Loucy (cell line): ENCODE measurements at regions not wholly inside any gene's neighbourhood (a gene's known extent, or its start where the extent isn't known, plus 50 kb on each side); places are given as distances from the start of the nearest gene placed in this dataset.

Experiments
- H2AFZ ChIP-seq: fragments of 200-600 bp; sonication (generic); 2 replicates; pipeline ENCODE4 v1.6.0; 2016; ENCODE audit warnings: antibody characterized with exemption, mild to moderate bottlenecking, low read length, moderate library complexity
- H3F3A ChIP-seq: fragments of 200-600 bp; 2 replicates; pipeline ENCODE4 v1.6.0; 2016; ENCODE audit warnings: antibody characterized with exemption, low read depth, mild to moderate bottlenecking
- H3K27me3 ChIP-seq: fragments of 200-600 bp; sonication (generic); 2 replicates; pipeline ENCODE4 v1.6.1; 2014; ENCODE audit warnings: low read length, mild to moderate bottlenecking; ENCODE audit not compliant: insufficient read depth, poor library complexity, severe bottlenecking
- H3K36me3 ChIP-seq: fragments of 200-600 bp; sonication (generic); 2 replicates; pipeline ENCODE4 v1.6.1; 2016; ENCODE audit warnings: low read length; ENCODE audit not compliant: insufficient read depth
- H3K4me1 ChIP-seq: fragments of 200-600 bp; sonication (generic); 2 replicates; pipeline ENCODE4 v1.5.1; 2014; ENCODE audit warnings: low read length, mild to moderate bottlenecking; ENCODE audit not compliant: insufficient read depth, poor library complexity, severe bottlenecking
- H3K4me2 ChIP-seq: fragments of 200-600 bp; sonication (generic); 2 replicates; pipeline ENCODE4 v1.6.0; 2014; ENCODE audit warnings: antibody characterized with exemption, low read length, low read depth, mild to moderate bottlenecking; ENCODE audit not compliant: poor library complexity, severe bottlenecking
- H3K4me3 ChIP-seq: fragments of 200-600 bp; sonication (generic); 2 replicates; pipeline ENCODE4 v1.5.1; 2014; ENCODE audit warnings: low read length, mild to moderate bottlenecking, mixed read lengths; ENCODE audit not compliant: poor library complexity, severe bottlenecking
- H3K79me2 ChIP-seq: fragments of 200-600 bp; sonication (generic); 2 replicates; pipeline ENCODE4 v1.6.1; 2014; ENCODE audit warnings: low read length; ENCODE audit not compliant: insufficient read depth
- H3K9ac ChIP-seq: fragments of 200-600 bp; sonication (generic); 2 replicates; pipeline ENCODE4 v1.6.0; 2014; ENCODE audit warnings: mild to moderate bottlenecking, low read depth, low read length, moderate library complexity; ENCODE audit not compliant: poor library complexity, severe bottlenecking
- H3K9me2 ChIP-seq: fragments of 200-600 bp; sonication (generic); replicated peaks from 2 replicates; pipeline ENCODE4 v1.6.1; 2016; ENCODE audit warnings: low read depth, low read length, mixed read lengths
- H3K9me3 ChIP-seq: fragments of 200-600 bp; sonication (generic); 2 replicates; pipeline ENCODE4 v1.6.1; 2014; ENCODE audit warnings: mild to moderate bottlenecking, antibody characterized with exemption, low read length, low read depth; ENCODE audit not compliant: insufficient read depth
- H4K20me1 ChIP-seq: fragments of 200-600 bp; sonication (generic); 2 replicates; pipeline ENCODE4 v1.6.0; 2014; ENCODE audit warnings: antibody characterized with exemption, low read length, mild to moderate bottlenecking; ENCODE audit not compliant: insufficient read depth, poor library complexity, severe bottlenecking
- EZH2phosphoT487 ChIP-seq: fragments of 200-600 bp; IDR thresholded peaks from 2 replicates; pipeline ENCODE4 v1.6.1; 2018; ENCODE audit warnings: antibody characterized with exemption, mild to moderate bottlenecking, moderate library complexity, borderline replicate concordance
- TF ChIP-seq, protein P1 (sequence below): fragments of 200-600 bp; sonication (generic); conservative IDR thresholded peaks from 2 replicates; pipeline ENCODE4 v1.5.1; 2014; ENCODE audit warnings: mild to moderate bottlenecking, antibody characterized with exemption, low read length

DNA sequence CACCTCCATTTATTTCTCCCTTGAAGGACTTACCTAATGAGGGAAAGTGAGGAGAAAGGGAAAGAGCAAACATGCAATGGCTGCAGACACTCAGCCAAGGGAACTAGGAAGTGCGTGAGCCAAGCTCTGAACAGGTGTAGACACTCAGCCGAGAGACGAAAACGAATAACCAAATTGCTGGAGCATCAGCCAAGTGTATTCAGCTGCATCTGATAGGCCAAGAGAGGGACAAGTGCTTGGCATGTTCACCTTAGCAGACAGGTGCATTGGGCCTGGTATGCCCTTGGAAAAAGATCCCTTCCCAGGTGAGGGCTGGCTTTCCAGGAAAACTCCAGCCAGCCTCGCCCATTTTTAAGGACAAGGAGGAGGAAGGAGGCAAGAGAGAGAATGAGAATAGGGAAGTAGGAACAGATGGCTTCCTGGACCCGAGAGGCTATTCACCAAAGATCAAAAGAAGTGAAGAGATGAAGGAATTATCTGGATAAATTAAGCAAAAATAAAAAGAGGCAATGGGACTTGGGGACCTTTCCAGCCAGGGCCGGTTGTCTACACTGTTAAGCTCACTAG is 184.7 kb downstream of the TOMM20 start:
- TF ChIP-seq, protein P1, sequence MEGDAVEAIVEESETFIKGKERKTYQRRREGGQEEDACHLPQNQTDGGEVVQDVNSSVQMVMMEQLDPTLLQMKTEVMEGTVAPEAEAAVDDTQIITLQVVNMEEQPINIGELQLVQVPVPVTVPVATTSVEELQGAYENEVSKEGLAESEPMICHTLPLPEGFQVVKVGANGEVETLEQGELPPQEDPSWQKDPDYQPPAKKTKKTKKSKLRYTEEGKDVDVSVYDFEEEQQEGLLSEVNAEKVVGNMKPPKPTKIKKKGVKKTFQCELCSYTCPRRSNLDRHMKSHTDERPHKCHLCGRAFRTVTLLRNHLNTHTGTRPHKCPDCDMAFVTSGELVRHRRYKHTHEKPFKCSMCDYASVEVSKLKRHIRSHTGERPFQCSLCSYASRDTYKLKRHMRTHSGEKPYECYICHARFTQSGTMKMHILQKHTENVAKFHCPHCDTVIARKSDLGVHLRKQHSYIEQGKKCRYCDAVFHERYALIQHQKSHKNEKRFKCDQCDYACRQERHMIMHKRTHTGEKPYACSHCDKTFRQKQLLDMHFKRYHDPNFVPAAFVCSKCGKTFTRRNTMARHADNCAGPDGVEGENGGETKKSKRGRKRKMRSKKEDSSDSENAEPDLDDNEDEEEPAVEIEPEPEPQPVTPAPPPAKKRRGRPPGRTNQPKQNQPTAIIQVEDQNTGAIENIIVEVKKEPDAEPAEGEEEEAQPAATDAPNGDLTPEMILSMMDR = no peak
- TF ChIP-seq EZH2phosphoT487 = no peak
- Histone ChIP-seq H3F3A (no peaks in the 10 kb centered on the region), H3K79me2 (no peaks in the 10 kb centered on the region), H3K4me2 (no peak overlapping the region), H3K9me3 (no peaks in the 10 kb centered on the region), H3K9ac (no peak overlapping the region), H3K4me3 (no peak overlapping the region), H3K4me1 (no peaks in the 10 kb centered on the region), H3K9me2 (no peaks in the 10 kb centered on the region), H4K20me1 (no peaks in the 10 kb centered on the region), H3K27me3 (no peaks in the 10 kb centered on the region), H3K36me3 (no peaks in the 10 kb centered on the region), H2AFZ (peak overlapping the region; percentile 55; the same call in 1 of the 2 replicates)

DNA sequence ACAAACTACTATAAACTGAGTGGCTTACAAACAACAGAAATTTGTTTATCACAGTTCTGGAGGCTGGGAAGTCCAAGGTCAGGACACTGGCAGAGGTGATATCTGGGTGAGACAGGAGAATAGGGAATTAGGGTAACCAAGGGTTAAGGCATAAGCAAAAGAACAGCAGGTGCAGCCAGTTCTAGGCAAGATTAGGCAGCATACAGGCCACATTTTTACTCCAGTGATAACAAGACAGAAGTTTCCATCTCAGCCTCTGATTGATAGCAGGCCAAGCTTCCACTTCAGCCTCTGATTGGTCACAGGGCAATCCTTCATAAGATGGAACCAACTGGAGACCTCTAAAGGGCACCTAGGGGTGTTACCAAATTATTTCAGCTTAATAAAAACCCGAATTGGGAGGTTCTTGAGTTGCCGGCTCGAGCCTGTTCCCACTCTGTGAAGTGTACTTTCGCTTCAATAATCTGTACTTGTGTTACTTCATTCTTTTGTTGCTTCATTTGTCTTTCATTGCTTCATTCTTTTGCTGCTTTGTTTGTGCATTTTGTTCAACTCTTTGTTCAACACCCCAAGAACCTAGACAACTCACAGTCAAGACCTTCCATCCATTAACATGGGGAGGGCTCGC is 185.6 kb downstream of the TOMM20 start:
- Histone ChIP-seq H3K4me2 (no peak overlapping the region), H3K79me2 (no peaks in the 10 kb centered on the region), H3K36me3 (no peaks in the 10 kb centered on the region), H3K4me3 (no peak overlapping the region), H3F3A (no peaks in the 10 kb centered on the region), H3K9me2 (no peaks in the 10 kb centered on the region), H3K27me3 (no peaks in the 10 kb centered on the region), H4K20me1 (no peaks in the 10 kb centered on the region), H3K4me1 (no peaks in the 10 kb centered on the region), H3K9ac (no peak overlapping the region), H3K9me3 (no peaks in the 10 kb centered on the region), H2AFZ (peak overlapping the region; percentile 55)
- TF ChIP-seq, protein P1 = no peak
- no peak for TF ChIP-seq EZH2phosphoT487

DNA sequence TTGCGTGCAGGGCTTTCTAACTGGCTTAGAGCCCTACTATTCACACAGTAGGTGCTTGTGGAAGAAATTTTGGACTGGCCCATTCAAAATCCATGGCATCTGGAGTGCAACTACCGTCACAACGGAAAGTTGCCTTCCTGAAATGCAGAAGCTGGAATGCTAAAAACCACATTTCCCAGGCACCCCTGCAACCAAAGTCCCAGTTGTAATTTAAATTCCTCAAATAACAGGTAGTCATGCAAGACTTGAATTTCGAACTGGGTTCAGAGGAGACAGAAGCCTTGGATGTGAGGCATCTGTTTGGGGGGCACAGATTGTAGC is 186.7 kb downstream of the TOMM20 start:
- no peaks in the 10 kb centered on the region for H4K20me1 ChIP-seq
- no peak overlapping the region for H3K9ac ChIP-seq
- no peak overlapping the region for H3K4me3 ChIP-seq
- H2AFZ ChIP-seq = no peak overlapping the region
- no peaks in the 10 kb centered on the region for H3K79me2 ChIP-seq
- no peaks in the 10 kb centered on the region for H3K9me3 ChIP-seq
- H3K4me1 ChIP-seq = no peaks in the 10 kb centered on the region
- no peak for TF ChIP-seq EZH2phosphoT487
- TF ChIP-seq, protein P1 = no peak
- H3F3A ChIP-seq = no peaks in the 10 kb centered on the region
- no peaks in the 10 kb centered on the region for H3K36me3 ChIP-seq
- no peaks in the 10 kb centered on the region for H3K27me3 ChIP-seq
- H3K9me2 ChIP-seq = no peaks in the 10 kb centered on the region
- no peak overlapping the region for H3K4me2 ChIP-seq
